Activated naive CD4-positive, alpha-beta T cell treated with anti-CD3 and anti-CD28 coated beads, Interleukin-2, amount 50 U/mL, for 24 hours (primary cell): ENCODE measurements at regions not wholly inside any gene's neighbourhood (a gene's known extent, or its start where the extent isn't known, plus 50 kb on each side); places are given as distances from the start of the nearest gene placed in this dataset.
"Not testable (repeated sequence)": the region's sequence is repeated elsewhere in the genome, so short reads cannot be mapped to it uniquely, and the experiment has no call there.

Experiments used
- H3K27ac Mint-ChIP-seq: one replicate; pipeline ENCODE4 v1.8.0; 2021; ENCODE audit warnings: mild to moderate bottlenecking, mixed read lengths
- H3K27me3 Mint-ChIP-seq: one replicate; pipeline ENCODE4 v1.8.0; 2021; ENCODE audit warnings: mixed read lengths
- H3K36me3 Mint-ChIP-seq: one replicate; pipeline ENCODE4 v1.8.0; 2021; ENCODE audit warnings: mixed read lengths
- H3K4me1 Mint-ChIP-seq: one replicate; pipeline ENCODE4 v1.8.0; 2021; ENCODE audit warnings: mixed read lengths
- H3K4me3 Mint-ChIP-seq: one replicate; pipeline ENCODE4 v1.8.0; 2021; ENCODE audit warnings: mild to moderate bottlenecking, mixed read lengths
- H3K9me3 Mint-ChIP-seq: one replicate; pipeline ENCODE4 v1.8.0; 2021; ENCODE audit warnings: mixed read lengths

- no peaks in the 10 kb centered on the region for H3K4me1 Mint-ChIP-seq
- H3K9me3 Mint-ChIP-seq, result no peaks in the 10 kb centered on the region
- no peaks in the 10 kb centered on the region for H3K36me3 Mint-ChIP-seq
- no peak overlapping the region for H3K27ac Mint-ChIP-seq
- H3K4me3 Mint-ChIP-seq, result no peak overlapping the region
- H3K27me3 Mint-ChIP-seq, result no peaks in the 10 kb centered on the region
Observed at GRCh38 chr1:164433141-164433817, 125.7 kb upstream of the PBX1 start.

- Mint-ChIP-seq H3K27ac (no peak overlapping the region), H3K4me1 (no peaks in the 10 kb centered on the region), H3K9me3 (no peaks in the 10 kb centered on the region), H3K4me3 (no peak overlapping the region), H3K27me3 (no peaks in the 10 kb centered on the region), H3K36me3 (no peaks in the 10 kb centered on the region)
Observed at GRCh38 chr1:164433818-164434170, 125.2 kb upstream of the PBX1 start.

- H3K4me1 Mint-ChIP-seq, result no peaks in the 10 kb centered on the region
- no peak overlapping the region for H3K27ac Mint-ChIP-seq
- H3K4me3 Mint-ChIP-seq, result no peak overlapping the region
- no peaks in the 10 kb centered on the region for H3K36me3 Mint-ChIP-seq
- H3K9me3 Mint-ChIP-seq, result peaks cover 7% of the 10 kb centered on the region
- H3K27me3 Mint-ChIP-seq, result no peaks in the 10 kb centered on the region
Observed at GRCh38 chr1:164440232-164440631, 118.8 kb upstream of the PBX1 start.

- Mint-ChIP-seq H3K4me1 (no peaks in the 10 kb centered on the region), H3K27ac (no peak overlapping the region), H3K27me3 (no peaks in the 10 kb centered on the region), H3K36me3 (no peaks in the 10 kb centered on the region), H3K4me3 (no peak overlapping the region), H3K9me3 (peaks cover 7% of the 10 kb centered on the region)
Observed at GRCh38 chr1:164443166-164443565, 115.8 kb upstream of the PBX1 start.

GRCh38 chr1:164443836-164444235, 115.1 kb upstream of the PBX1 start:
- no peaks in the 10 kb centered on the region for H3K36me3 Mint-ChIP-seq
- no peak overlapping the region for H3K4me3 Mint-ChIP-seq
- no peak overlapping the region for H3K27ac Mint-ChIP-seq
- no peaks in the 10 kb centered on the region for H3K27me3 Mint-ChIP-seq
- H3K4me1 Mint-ChIP-seq, result no peaks in the 10 kb centered on the region
- peaks cover 7% of the 10 kb centered on the region for H3K9me3 Mint-ChIP-seq

GRCh38 chr1:164446020-164446419, 113.0 kb upstream of the PBX1 start:
- H3K9me3 Mint-ChIP-seq, result no peaks in the 10 kb centered on the region
- H3K4me1 Mint-ChIP-seq, result no peaks in the 10 kb centered on the region
- no peak overlapping the region for H3K27ac Mint-ChIP-seq
- peaks cover 2% of the 10 kb centered on the region for H3K27me3 Mint-ChIP-seq
- no peak overlapping the region for H3K4me3 Mint-ChIP-seq
- H3K36me3 Mint-ChIP-seq, result no peaks in the 10 kb centered on the region

GRCh38 chr1:164452549-164452948, 106.4 kb upstream of the PBX1 start:
- no peaks in the 10 kb centered on the region for H3K4me1 Mint-ChIP-seq
- H3K27me3 Mint-ChIP-seq, result peaks cover 2% of the 10 kb centered on the region
- peaks cover 18% of the 10 kb centered on the region for H3K9me3 Mint-ChIP-seq
- H3K36me3 Mint-ChIP-seq, result no peaks in the 10 kb centered on the region
- no peak overlapping the region for H3K27ac Mint-ChIP-seq
- no peak overlapping the region for H3K4me3 Mint-ChIP-seq

- H3K9me3 Mint-ChIP-seq, result peaks cover 18% of the 10 kb centered on the region
- H3K27ac Mint-ChIP-seq, result no peak overlapping the region
- no peaks in the 10 kb centered on the region for H3K4me1 Mint-ChIP-seq
- H3K27me3 Mint-ChIP-seq, result no peaks in the 10 kb centered on the region
- H3K36me3 Mint-ChIP-seq, result no peaks in the 10 kb centered on the region
- H3K4me3 Mint-ChIP-seq, result no peak overlapping the region
Observed at GRCh38 chr1:164456272-164456671, 102.7 kb upstream of the PBX1 start.

GRCh38 chr1:164459176-164459575, 99.8 kb upstream of the PBX1 start:
- not testable (repeated sequence) for H3K27ac Mint-ChIP-seq, H3K36me3 Mint-ChIP-seq, H3K9me3 Mint-ChIP-seq, H3K27me3 Mint-ChIP-seq, H3K4me1 Mint-ChIP-seq, H3K4me3 Mint-ChIP-seq

- no peaks in the 10 kb centered on the region for H3K36me3 Mint-ChIP-seq
- no peak overlapping the region for H3K27ac Mint-ChIP-seq
- no peaks in the 10 kb centered on the region for H3K4me1 Mint-ChIP-seq
- H3K9me3 Mint-ChIP-seq, result peaks cover 4% of the 10 kb centered on the region
- no peaks in the 10 kb centered on the region for H3K27me3 Mint-ChIP-seq
- no peak overlapping the region for H3K4me3 Mint-ChIP-seq
Observed at GRCh38 chr1:164466001-164466421, 93.0 kb upstream of the PBX1 start.

- peaks cover 7% of the 10 kb centered on the region for H3K9me3 Mint-ChIP-seq
- H3K36me3 Mint-ChIP-seq, result no peaks in the 10 kb centered on the region
- no peak overlapping the region for H3K27ac Mint-ChIP-seq
- H3K4me3 Mint-ChIP-seq, result no peak overlapping the region
- H3K4me1 Mint-ChIP-seq, result no peaks in the 10 kb centered on the region
- no peaks in the 10 kb centered on the region for H3K27me3 Mint-ChIP-seq
Observed at GRCh38 chr1:164466429-164466828, 92.6 kb upstream of the PBX1 start.

GRCh38 chr1:164470996-164471395, 88.0 kb upstream of the PBX1 start:
- Mint-ChIP-seq H3K36me3 (no peaks in the 10 kb centered on the region), H3K27ac (no peak overlapping the region), H3K9me3 (peaks cover 9% of the 10 kb centered on the region), H3K4me1 (no peaks in the 10 kb centered on the region), H3K27me3 (no peaks in the 10 kb centered on the region), H3K4me3 (no peak overlapping the region)

- Mint-ChIP-seq H3K4me1 (no peaks in the 10 kb centered on the region), H3K9me3 (peaks cover 9% of the 10 kb centered on the region), H3K36me3 (no peaks in the 10 kb centered on the region)
Observed at GRCh38 chr1:164472841-164473240, 86.1 kb upstream of the PBX1 start.

GRCh38 chr1:164473544-164473943, 85.4 kb upstream of the PBX1 start:
- Mint-ChIP-seq H3K36me3 (no peaks in the 10 kb centered on the region), H3K4me3 (no peak overlapping the region), H3K9me3 (peaks cover 9% of the 10 kb centered on the region), H3K4me1 (no peaks in the 10 kb centered on the region), H3K27ac (no peak overlapping the region), H3K27me3 (no peaks in the 10 kb centered on the region)

More at GRCh38 chr1:164472841-164473240, 86.1 kb upstream of the PBX1 start:
- no peaks in the 10 kb centered on the region for H3K27me3 Mint-ChIP-seq
- no peak overlapping the region for H3K4me3 Mint-ChIP-seq
- H3K27ac Mint-ChIP-seq, result no peak overlapping the region

GRCh38 chr1:164475834-164476233, 83.2 kb upstream of the PBX1 start:
- Mint-ChIP-seq H3K27ac (no peak overlapping the region), H3K27me3 (no peaks in the 10 kb centered on the region), H3K36me3 (no peaks in the 10 kb centered on the region), H3K4me1 (no peaks in the 10 kb centered on the region), H3K9me3 (peaks cover 5% of the 10 kb centered on the region), H3K4me3 (no peak overlapping the region)

- Mint-ChIP-seq H3K27ac (no peak overlapping the region), H3K27me3 (no peaks in the 10 kb centered on the region), H3K36me3 (no peaks in the 10 kb centered on the region), H3K4me3 (no peak overlapping the region), H3K9me3 (no peaks in the 10 kb centered on the region), H3K4me1 (no peaks in the 10 kb centered on the region)
Observed at GRCh38 chr1:164477343-164477742, 81.6 kb upstream of the PBX1 start.

GRCh38 chr1:164479242-164479641, 79.7 kb upstream of the PBX1 start:
- Mint-ChIP-seq H3K27ac (no peak overlapping the region), H3K4me1 (no peaks in the 10 kb centered on the region), H3K36me3 (no peaks in the 10 kb centered on the region)

More at GRCh38 chr1:164479242-164479641, 79.7 kb upstream of the PBX1 start:
- no peaks in the 10 kb centered on the region for H3K27me3 Mint-ChIP-seq
- H3K9me3 Mint-ChIP-seq, result no peaks in the 10 kb centered on the region
- H3K4me3 Mint-ChIP-seq, result no peak overlapping the region
